Peyer's patch (tissue), 4 donors: ENCODE measurements at regions not wholly inside any gene's neighbourhood (a gene's known extent, or its start where the extent isn't known, plus 50 kb on each side); places are given as distances from the start of the nearest gene placed in this dataset.

ENCODE experiments used
- DNase-seq, 3 donors: peaks; one replicate each; pipeline ENCODE4 v3.0.0-alpha.2; 2017 to 2019
- H3K27ac ChIP-seq, 4 donors: fragments of 200-600 bp; sonication (generic); one replicate each; pipeline ENCODE4 v1.5.1; 2016 to 2019
- H3K27me3 ChIP-seq, 2 donors: fragments of 200-600 bp; sonication (generic); one replicate each; pipeline ENCODE4 v1.5.1; 2019
- H3K36me3 ChIP-seq, 3 donors: fragments of 200-600 bp; sonication (generic); one replicate each; pipeline ENCODE4 v1.5.1; 2016 to 2019
- H3K4me1 ChIP-seq, 4 donors: fragments of 200-600 bp; sonication (generic); one replicate each; pipeline ENCODE4 v1.5.1; 2016 to 2019
- H3K4me3 ChIP-seq, 4 donors: fragments of 200-600 bp; sonication (generic); 1 replicate in 3 of 4; 2 replicates in 1 of 4; pipeline ENCODE4 v1.5.1; 2016 to 2019; ENCODE audit warnings: mild to moderate bottlenecking in 1 of 4
- H3K9me3 ChIP-seq, 4 donors: fragments of 200-600 bp; sonication (generic); one replicate each; pipeline ENCODE4 v1.5.1; 2016 to 2019; ENCODE audit warnings: mild to moderate bottlenecking in 1 of 4
- POLR2A ChIP-seq, 2 donors: fragments of 450-650 bp; IDR thresholded peaks; one replicate each; pipeline ENCODE4 v1.5.1; 2017; ENCODE audit warnings: antibody characterized with exemption in 2 of 2, mild to moderate bottlenecking in 2 of 2, moderate library complexity in 2 of 2
- TF ChIP-seq, protein P1 (sequence below), 6 experiments: fragments of 450-650 bp in 4 of 6; fragments of 200-600 bp in 2 of 6; sonication (generic) in 1 of 6; IDR thresholded peaks; one replicate each; pipeline ENCODE4 v1.5.1; 2017 to 2019; ENCODE audit warnings: antibody characterized with exemption in 6 of 6, mild to moderate bottlenecking in 3 of 6, moderate library complexity in 1 of 6

DNA sequence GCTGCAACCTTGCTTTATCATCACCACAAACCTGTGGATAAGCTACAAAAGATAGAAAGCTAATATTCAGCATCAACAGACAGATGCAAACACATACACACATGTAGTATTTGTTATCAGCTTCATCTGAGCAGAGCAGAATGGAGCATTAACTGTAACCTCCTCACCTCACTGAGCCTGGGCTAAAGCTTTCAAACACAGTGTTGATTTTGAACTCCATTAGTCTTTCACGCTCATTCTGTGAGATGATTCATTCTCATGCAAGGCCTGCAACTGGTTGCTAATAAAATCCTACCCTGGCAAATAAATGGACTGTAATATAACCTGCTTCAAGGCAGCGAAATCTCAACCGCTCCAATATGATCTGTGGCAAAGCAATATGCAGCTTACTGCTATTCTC is 1360.6 kb upstream of the ACO1 start:
- no peak for TF ChIP-seq POLR2A (IDR thresholded peaks at IDR 0.05)
- TF ChIP-seq, protein P1, sequence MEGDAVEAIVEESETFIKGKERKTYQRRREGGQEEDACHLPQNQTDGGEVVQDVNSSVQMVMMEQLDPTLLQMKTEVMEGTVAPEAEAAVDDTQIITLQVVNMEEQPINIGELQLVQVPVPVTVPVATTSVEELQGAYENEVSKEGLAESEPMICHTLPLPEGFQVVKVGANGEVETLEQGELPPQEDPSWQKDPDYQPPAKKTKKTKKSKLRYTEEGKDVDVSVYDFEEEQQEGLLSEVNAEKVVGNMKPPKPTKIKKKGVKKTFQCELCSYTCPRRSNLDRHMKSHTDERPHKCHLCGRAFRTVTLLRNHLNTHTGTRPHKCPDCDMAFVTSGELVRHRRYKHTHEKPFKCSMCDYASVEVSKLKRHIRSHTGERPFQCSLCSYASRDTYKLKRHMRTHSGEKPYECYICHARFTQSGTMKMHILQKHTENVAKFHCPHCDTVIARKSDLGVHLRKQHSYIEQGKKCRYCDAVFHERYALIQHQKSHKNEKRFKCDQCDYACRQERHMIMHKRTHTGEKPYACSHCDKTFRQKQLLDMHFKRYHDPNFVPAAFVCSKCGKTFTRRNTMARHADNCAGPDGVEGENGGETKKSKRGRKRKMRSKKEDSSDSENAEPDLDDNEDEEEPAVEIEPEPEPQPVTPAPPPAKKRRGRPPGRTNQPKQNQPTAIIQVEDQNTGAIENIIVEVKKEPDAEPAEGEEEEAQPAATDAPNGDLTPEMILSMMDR (IDR thresholded peaks at IDR 0.05), result no peak
- no peak overlapping the region for H3K4me3 ChIP-seq
- H3K9me3 ChIP-seq, result no peaks in the 10 kb centered on the region
- no peak for DNase-seq
- no peak overlapping the region for H3K27ac ChIP-seq
- no peaks in the 10 kb centered on the region for H3K4me1 ChIP-seq
- no peaks in the 10 kb centered on the region for H3K27me3 ChIP-seq
- no peaks in the 10 kb centered on the region for H3K36me3 ChIP-seq

DNA sequence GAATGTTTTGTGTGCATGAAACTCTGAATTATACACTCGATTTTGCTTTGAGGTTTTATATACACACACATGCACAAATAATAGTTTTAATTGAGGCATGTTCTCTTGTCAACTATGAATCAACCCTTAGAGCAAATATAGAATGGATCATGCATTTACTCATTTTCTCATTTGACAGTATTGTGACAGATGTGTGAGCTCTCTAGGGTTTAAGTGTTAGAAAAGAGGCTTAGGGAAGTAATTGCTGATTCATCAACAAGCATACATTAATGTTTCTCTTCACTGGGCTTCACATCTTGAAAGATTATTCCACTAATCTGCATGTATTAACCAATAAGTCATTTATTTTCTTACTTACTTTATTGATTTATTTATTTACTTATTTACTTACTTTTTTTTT is 1356.8 kb upstream of the ACO1 start:
- DNase-seq, result no peak
- no peaks in the 10 kb centered on the region for H3K27me3 ChIP-seq
- no peak overlapping the region for H3K27ac ChIP-seq
- H3K4me3 ChIP-seq, result no peak overlapping the region
- no peak for TF ChIP-seq POLR2A (IDR thresholded peaks at IDR 0.05)
- TF ChIP-seq, protein P1 (IDR thresholded peaks at IDR 0.05), result no peak
- H3K4me1 ChIP-seq, result no peaks in the 10 kb centered on the region
- H3K9me3 ChIP-seq, result no peaks in the 10 kb centered on the region
- H3K36me3 ChIP-seq, result no peaks in the 10 kb centered on the region

DNA sequence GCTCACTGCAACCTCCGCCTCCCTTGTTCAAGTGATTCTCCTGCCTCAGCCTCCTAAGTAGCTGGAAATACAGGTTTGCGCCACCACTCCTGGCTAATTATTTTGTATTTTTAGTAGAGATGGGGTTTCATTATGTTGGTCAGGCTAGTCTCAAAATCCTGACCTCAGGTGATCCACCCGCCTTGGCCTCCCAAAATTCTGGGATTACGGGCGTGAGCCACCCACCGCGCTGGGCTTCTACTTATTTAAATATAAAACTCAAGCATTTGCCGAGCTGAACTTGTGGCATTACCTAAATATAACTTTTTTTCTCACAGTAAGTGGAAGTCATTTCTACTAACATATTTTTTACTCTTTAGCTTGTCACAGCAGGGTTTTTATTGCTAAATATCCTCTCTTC is 1356.3 kb upstream of the ACO1 start:
- DNase-seq, result no peak
- no peaks in the 10 kb centered on the region for H3K27me3 ChIP-seq
- TF ChIP-seq, protein P1 (IDR thresholded peaks at IDR 0.05), result no peak
- TF ChIP-seq POLR2A (IDR thresholded peaks at IDR 0.05), result no peak
- no peaks in the 10 kb centered on the region for H3K4me1 ChIP-seq
- H3K27ac ChIP-seq, result no peak overlapping the region
- no peaks in the 10 kb centered on the region for H3K36me3 ChIP-seq
- no peak overlapping the region for H3K4me3 ChIP-seq
- no peaks in the 10 kb centered on the region for H3K9me3 ChIP-seq

DNA sequence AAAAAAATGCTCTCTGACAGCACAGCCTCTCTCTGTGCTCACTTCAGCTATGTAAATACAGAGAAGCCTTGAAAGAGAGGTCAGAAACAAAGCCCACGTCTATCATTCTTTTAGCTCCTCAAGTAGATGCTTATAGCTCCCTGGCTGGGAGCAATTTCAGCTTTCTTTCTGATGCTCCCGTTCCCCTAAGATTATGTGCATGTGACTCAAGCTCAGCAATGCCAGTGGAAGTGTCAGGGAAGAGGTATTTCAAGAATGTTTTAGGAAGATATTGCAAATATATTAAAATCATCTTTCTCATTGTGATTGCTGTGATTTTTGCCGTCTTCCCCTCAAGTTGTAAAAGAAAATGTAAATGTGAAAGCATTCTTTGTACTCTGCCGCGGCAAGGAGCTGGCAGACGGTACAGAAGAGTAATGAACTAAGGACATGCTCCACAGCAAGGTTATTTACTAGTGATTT is 1353.7 kb upstream of the ACO1 start:
- no peaks in the 10 kb centered on the region for H3K9me3 ChIP-seq
- no peak overlapping the region for H3K4me3 ChIP-seq
- H3K27ac ChIP-seq, result no peak overlapping the region
- no peaks in the 10 kb centered on the region for H3K36me3 ChIP-seq
- H3K4me1 ChIP-seq, result no peaks in the 10 kb centered on the region
- no peak for DNase-seq
- H3K27me3 ChIP-seq, result no peaks in the 10 kb centered on the region
- no peak for TF ChIP-seq POLR2A (IDR thresholded peaks at IDR 0.05)
- TF ChIP-seq, protein P1 (IDR thresholded peaks at IDR 0.05), result no peak

DNA sequence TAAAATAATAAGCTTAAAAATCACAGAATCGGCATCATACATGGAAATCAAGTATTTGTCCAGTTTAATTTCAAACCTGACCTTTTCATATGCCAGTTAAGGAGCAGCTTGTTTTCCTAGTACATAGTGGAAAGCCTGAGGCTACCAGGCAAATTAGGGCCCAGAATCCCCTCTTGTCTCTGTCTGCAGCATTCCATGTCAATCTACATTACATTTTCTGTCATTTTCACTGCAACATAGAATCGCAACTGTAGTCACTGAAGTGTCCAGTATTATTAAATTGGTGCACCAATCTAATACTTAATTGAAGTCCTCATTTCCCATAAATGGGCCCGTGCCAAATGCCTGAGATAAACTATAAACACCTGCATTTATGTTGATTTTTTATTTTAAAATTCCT is 1352.2 kb upstream of the ACO1 start:
- Histone ChIP-seq H3K9me3 (no peaks in the 10 kb centered on the region), H3K27me3 (no peaks in the 10 kb centered on the region), H3K4me1 (no peaks in the 10 kb centered on the region), H3K27ac (no peak overlapping the region), H3K4me3 (no peak overlapping the region), H3K36me3 (no peaks in the 10 kb centered on the region)
- DNase-seq, result no peak
- TF ChIP-seq, protein P1 (IDR thresholded peaks at IDR 0.05), result no peak
- TF ChIP-seq POLR2A (IDR thresholded peaks at IDR 0.05), result no peak

DNA sequence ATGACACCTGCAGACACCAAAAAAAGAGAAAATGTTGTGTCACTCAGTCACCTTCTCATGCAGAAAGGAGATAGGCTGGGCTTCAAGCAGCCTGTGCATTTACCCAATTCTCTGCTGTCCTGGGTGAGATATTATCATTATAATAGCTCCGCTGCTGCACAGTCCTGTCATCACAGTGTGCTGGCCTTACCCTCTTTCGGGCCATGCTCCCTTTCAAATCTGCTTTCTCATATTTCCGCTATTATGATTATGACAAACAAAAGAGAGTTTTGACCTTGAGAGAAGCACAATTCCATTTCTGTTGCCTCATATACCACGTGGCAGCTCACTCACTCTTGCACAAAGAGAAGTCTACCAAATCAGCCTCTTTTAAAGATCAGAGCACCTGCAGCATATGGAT is 1350.1 kb upstream of the ACO1 start:
- Histone ChIP-seq H3K36me3 (no peaks in the 10 kb centered on the region), H3K9me3 (no peaks in the 10 kb centered on the region), H3K4me3 (no peak overlapping the region), H3K27ac (no peak overlapping the region), H3K27me3 (no peaks in the 10 kb centered on the region), H3K4me1 (no peaks in the 10 kb centered on the region)
- TF ChIP-seq, protein P1 (IDR thresholded peaks at IDR 0.05), result no peak
- no peak for TF ChIP-seq POLR2A (IDR thresholded peaks at IDR 0.05)
- no peak for DNase-seq
